ENCODE measurements at regions not wholly inside any gene's neighbourhood (a gene's known extent, or its start where the extent isn't known, plus 50 kb on each side); places are given as distances from the start of the nearest gene placed in this dataset.

DNA sequence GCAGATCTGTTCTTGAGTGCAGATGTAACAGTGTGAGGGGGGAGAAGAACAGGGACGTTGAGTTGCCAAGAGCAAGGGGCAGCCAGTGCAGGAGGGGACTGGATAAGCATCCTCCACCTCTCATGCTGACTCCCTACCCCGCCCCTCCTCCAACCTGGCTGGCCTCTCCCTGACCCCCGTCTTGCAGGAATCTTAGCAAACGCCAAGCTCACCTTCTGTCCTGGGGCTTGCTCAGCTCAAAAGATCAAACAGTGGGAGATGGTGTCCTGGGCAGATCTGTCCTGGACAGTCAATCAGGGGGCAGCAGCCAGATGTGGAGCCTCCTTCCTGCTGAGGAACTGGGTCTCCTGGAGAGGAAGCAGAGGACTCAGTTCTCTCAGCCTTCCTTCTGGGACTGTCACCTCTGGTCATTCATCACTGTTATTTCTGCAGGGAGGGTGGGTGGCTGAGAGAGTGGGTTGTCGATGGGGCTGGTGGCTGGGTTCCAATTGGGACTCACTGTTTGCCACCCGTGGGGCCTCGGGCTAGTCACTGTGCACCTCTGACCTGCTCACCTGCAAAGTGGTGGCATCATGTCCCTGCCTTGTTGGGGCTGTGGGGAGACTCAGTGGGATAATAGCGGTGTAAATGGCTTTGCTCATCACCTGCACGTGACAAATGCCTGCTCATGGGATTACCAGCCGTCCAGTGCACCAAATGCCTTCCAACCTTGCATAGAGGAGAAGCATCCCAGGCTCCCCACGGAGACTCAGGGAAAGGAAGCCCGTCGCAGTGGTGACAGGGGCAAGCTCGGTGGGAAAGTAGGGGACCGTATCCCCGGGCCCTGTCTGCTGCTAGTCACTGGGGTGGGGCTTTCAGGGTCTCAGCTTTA is 154.4 kb downstream of the PTPRU start:
- H3K36me3 ChIP-seq (ENCODE audit: control insufficient read depth in 1 of 2, insufficient read depth in 2 of 2, low read length in 2 of 2): no peaks in the 10 kb centered on the region
- no peaks in the 10 kb centered on the region for H3K9me2 ChIP-seq (ENCODE audit: insufficient read depth)
- no peaks in the 10 kb centered on the region for H4K20me1 ChIP-seq (ENCODE audit: insufficient read depth)
- ATAC-seq (no peak), DNase-seq (ENCODE audit: low read depth, low spot score) (no peak)
- H3K27ac ChIP-seq (ENCODE audit: low read depth, low read length): no peak overlapping the region
- TF ChIP-seq SRF (IDR thresholded peaks at IDR 0.05; ENCODE audit: low read depth) (no peak), ZBTB33 (IDR thresholded peaks at IDR 0.05; ENCODE audit: extremely low read depth, insufficient replicate concordance, low read length) (no peak), FOSL1 (IDR thresholded peaks at IDR 0.05; ENCODE audit: low read depth) (no peak), POLR2AphosphoS5 (IDR thresholded peaks at IDR 0.05; ENCODE audit: low read depth, low read length) (no peak), RAD21 (IDR thresholded peaks at IDR 0.05; ENCODE audit: low read depth) (no peak), MAX (IDR thresholded peaks at IDR 0.05) (no peak), ZFX (IDR thresholded peaks at IDR 0.05) (no peak), CBX3 (IDR thresholded peaks at IDR 0.05; ENCODE audit: low read depth) (no peak), TCF7L2 (IDR thresholded peaks at IDR 0.05; ENCODE audit: borderline replicate concordance, extremely low read depth, insufficient read depth, insufficient read length) (no peak), JUND (IDR thresholded peaks at IDR 0.05) (no peak), POLR2A (IDR thresholded peaks at IDR 0.05; ENCODE audit: borderline replicate concordance, extremely low read depth, insufficient read depth, insufficient read length) (no peak), ZNF274 (IDR thresholded peaks at IDR 0.05; ENCODE audit: low read depth, low read length) (no peak)
- TF ChIP-seq, protein P1, sequence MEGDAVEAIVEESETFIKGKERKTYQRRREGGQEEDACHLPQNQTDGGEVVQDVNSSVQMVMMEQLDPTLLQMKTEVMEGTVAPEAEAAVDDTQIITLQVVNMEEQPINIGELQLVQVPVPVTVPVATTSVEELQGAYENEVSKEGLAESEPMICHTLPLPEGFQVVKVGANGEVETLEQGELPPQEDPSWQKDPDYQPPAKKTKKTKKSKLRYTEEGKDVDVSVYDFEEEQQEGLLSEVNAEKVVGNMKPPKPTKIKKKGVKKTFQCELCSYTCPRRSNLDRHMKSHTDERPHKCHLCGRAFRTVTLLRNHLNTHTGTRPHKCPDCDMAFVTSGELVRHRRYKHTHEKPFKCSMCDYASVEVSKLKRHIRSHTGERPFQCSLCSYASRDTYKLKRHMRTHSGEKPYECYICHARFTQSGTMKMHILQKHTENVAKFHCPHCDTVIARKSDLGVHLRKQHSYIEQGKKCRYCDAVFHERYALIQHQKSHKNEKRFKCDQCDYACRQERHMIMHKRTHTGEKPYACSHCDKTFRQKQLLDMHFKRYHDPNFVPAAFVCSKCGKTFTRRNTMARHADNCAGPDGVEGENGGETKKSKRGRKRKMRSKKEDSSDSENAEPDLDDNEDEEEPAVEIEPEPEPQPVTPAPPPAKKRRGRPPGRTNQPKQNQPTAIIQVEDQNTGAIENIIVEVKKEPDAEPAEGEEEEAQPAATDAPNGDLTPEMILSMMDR (IDR thresholded peaks at IDR 0.05 in 2 of 3, conservative IDR thresholded peaks at IDR 0.05 in 1 of 3; ENCODE audit: borderline replicate concordance in 1 of 3, insufficient read depth in 1 of 3, low read depth in 2 of 3, low read length in 2 of 3): no peak
- H3K79me2 ChIP-seq (ENCODE audit: insufficient read depth, low read length): no peaks in the 10 kb centered on the region
- H3K27me3 ChIP-seq (ENCODE audit: insufficient read depth, low read length): peaks cover 6% of the 10 kb centered on the region; the same call in 1 of the 2 replicates
- intact Hi-C loops (cut with micrococcal nuclease): no loop called here
- H3K9me3 ChIP-seq (ENCODE audit: control insufficient read depth in 1 of 2, insufficient read depth in 1 of 2, low read depth in 1 of 2, low read length in 2 of 2): no peaks in the 10 kb centered on the region
- ChIA-PET CTCF (no interaction called here), POLR2A (no interaction called here), RAD21 (ENCODE audit: low non-redundant PET in 1 of 2, low total read pairs in 2 of 2, uncharacterized antibody in 2 of 2, unreplicated experiment in 2 of 2) (no interaction called here)
- no peak overlapping the region for H3K4me2 ChIP-seq (ENCODE audit: low read length)
- no TSS peak for BruUV-seq (replicated peaks)
- no peak overlapping the region for H3K4me3 ChIP-seq (replicated peaks in 1 of 2; ENCODE audit: low read depth in 1 of 2, low read length in 2 of 2)
- no peaks in the 10 kb centered on the region for H3K4me1 ChIP-seq (ENCODE audit: control insufficient read depth in 1 of 2, insufficient read depth in 2 of 2, low read length in 2 of 2)
- no peak overlapping the region for H2AFZ ChIP-seq (ENCODE audit: low read depth, low read length, poor library complexity, severe bottlenecking)
- no peak overlapping the region for H3K9ac ChIP-seq (ENCODE audit: low read length)

Measured in HCT116 (cell line).